ENCODE measurements at regions not wholly inside any gene's neighbourhood (a gene's known extent, or its start where the extent isn't known, plus 50 kb on each side); places are given as distances from the start of the nearest gene placed in this dataset.

DNA sequence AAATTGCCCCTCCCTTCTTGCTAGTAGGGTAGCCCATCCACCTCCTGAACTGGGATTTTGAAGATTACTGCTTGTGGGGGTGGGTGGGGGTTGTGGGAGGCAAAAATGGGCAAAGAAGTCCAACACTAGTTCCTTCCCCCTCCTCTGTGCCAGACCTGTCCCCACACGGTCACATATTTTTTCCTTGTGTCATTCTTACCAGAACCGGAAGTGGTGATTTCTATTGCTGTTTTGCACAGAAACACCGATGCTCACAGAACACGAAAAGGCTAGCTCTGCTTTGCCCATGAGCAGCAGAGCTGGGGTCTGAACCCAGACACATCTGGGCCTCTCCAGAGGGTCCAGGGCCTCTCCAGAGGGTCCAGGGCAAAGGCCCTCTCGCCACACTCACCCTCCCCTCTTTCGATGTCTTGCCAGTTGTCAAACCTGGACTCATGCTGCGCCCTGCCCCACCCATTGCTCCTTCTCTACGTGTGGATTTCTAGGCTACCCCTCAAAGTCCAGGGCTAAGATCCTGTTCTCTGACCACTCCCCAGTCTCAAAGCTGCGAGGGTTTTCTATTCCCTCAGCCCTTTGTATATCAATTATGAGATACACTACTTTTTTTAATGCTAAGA, 264.4 kb upstream of the MSX2 start:
- TF ChIP-seq, protein P1, sequence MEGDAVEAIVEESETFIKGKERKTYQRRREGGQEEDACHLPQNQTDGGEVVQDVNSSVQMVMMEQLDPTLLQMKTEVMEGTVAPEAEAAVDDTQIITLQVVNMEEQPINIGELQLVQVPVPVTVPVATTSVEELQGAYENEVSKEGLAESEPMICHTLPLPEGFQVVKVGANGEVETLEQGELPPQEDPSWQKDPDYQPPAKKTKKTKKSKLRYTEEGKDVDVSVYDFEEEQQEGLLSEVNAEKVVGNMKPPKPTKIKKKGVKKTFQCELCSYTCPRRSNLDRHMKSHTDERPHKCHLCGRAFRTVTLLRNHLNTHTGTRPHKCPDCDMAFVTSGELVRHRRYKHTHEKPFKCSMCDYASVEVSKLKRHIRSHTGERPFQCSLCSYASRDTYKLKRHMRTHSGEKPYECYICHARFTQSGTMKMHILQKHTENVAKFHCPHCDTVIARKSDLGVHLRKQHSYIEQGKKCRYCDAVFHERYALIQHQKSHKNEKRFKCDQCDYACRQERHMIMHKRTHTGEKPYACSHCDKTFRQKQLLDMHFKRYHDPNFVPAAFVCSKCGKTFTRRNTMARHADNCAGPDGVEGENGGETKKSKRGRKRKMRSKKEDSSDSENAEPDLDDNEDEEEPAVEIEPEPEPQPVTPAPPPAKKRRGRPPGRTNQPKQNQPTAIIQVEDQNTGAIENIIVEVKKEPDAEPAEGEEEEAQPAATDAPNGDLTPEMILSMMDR (IDR thresholded peaks at IDR 0.05) = no peak
- TF ChIP-seq POLR2AphosphoS5 (IDR thresholded peaks at IDR 0.05; ENCODE audit: low read depth, low read length) (no peak), SIN3A (IDR thresholded peaks at IDR 0.05; ENCODE audit: borderline replicate concordance, insufficient read depth, low read depth, low read length) (no peak)

Data from Panc1 (cell line).